Transverse colon (tissue), 4 donors: ENCODE measurements at regions not wholly inside any gene's neighbourhood (a gene's known extent, or its start where the extent isn't known, plus 50 kb on each side); places are given as distances from the start of the nearest gene placed in this dataset.

Source experiments
- DNase-seq: peaks from one replicate; pipeline ENCODE4 v3.0.0-alpha.2; 2019
- H3K27ac ChIP-seq, 4 donors: fragments of 200-600 bp; sonication (generic); 2 replicates each; pipeline ENCODE4 v1.5.1; 2016 to 2018; ENCODE audit warnings: inconsistent platforms in 4 of 4
- H3K27me3 ChIP-seq: fragments of 200-600 bp; sonication (generic); 2 replicates; pipeline ENCODE4 v1.5.1; 2017; ENCODE audit warnings: inconsistent platforms
- H3K36me3 ChIP-seq, 4 donors: fragments of 200-600 bp; sonication (generic); 2 replicates each; pipeline ENCODE4 v1.5.1; 2017 to 2019; ENCODE audit warnings: inconsistent platforms in 4 of 4
- H3K4me1 ChIP-seq, 4 donors: fragments of 200-600 bp; sonication (generic); 2 replicates each; pipeline ENCODE4 v1.5.1; 2017 to 2020; ENCODE audit warnings: inconsistent platforms in 4 of 4
- H3K4me3 ChIP-seq, 4 donors: fragments of 200-600 bp; sonication (generic); 1 replicate in 1 of 4; 2 replicates in 3 of 4; pipeline versions ENCODE4 v1.5.1 to v1.6.1; 2017 to 2019; ENCODE audit warnings: inconsistent platforms in 4 of 4
- H3K9me3 ChIP-seq, 2 donors: fragments of 200-600 bp; sonication (generic); 2 replicates each; pipeline ENCODE4 v1.5.1; 2017 to 2019; ENCODE audit warnings: inconsistent platforms in 2 of 2
- EP300 ChIP-seq: sonication (generic); formaldehyde crosslinking; IDR thresholded peaks from one replicate; pipeline ENCODE4 v1.6.1; 2017; ENCODE audit warnings: antibody characterized with exemption, low read depth
- POLR2A ChIP-seq: fragments of 450-650 bp; IDR thresholded peaks from one replicate; pipeline ENCODE4 v1.6.1; 2016; ENCODE audit warnings: antibody characterized with exemption, mild to moderate bottlenecking, moderate library complexity
- POLR2AphosphoS5 ChIP-seq, 3 donors: sonication (generic); formaldehyde crosslinking; IDR thresholded peaks; one replicate each; pipeline ENCODE4 v1.6.1; 2016; ENCODE audit warnings: antibody characterized with exemption in 3 of 3
- WGBS, 2 donors: methylation state at CpG; one replicate each; pipeline ENCODE4 v1.1.5; 2018; ENCODE audit warnings: low coverage in 1 of 2; 5-methylcytosine and 5-hydroxymethylcytosine counted together
- in situ Hi-C, 4 donors: fragments of 200-750 bp; cut with MboI; loops; one replicate each; pipeline versions ENCODE4 v1.15.0 to v1.15.1; 2017; ENCODE audit warnings: low sequenced_read_pairs in 3 of 4, low pct_ligation_motif_present in 1 of 4, low pct_unique_long_range_greater_than_20kb in 1 of 4
- intact Hi-C: fragments of 100-400 bp; cut with DNase I; formaldehyde crosslinking; loops from one replicate; pipeline ENCODE4 v1.15.1; 2023; ENCODE audit warnings: low total_unique reads
- TF ChIP-seq, protein P1 (sequence below), 5 experiments: fragments of 200-600 bp in 3 of 5; fragments of 450-650 bp in 2 of 5; sonication (generic) in 3 of 5; IDR thresholded peaks; 1 replicate in 2 of 5; 2 replicates in 3 of 5; pipeline ENCODE4 v1.5.1; 2016 to 2017; ENCODE audit warnings: antibody characterized with exemption in 5 of 5, inconsistent platforms in 3 of 5, mild to moderate bottlenecking in 2 of 5, moderate library complexity in 1 of 5

- Histone ChIP-seq H3K4me3 (no peak overlapping the region), H3K27ac (no peak overlapping the region), H3K9me3 (no peaks in the 10 kb centered on the region), H3K36me3 (no peaks in the 10 kb centered on the region), H3K27me3 (no peaks in the 10 kb centered on the region), H3K4me1 (no peaks in the 10 kb centered on the region)
- intact Hi-C loops (no loop called here), in situ Hi-C loops (loop anchor here in 1 of 4 donors (10.0 kb wide), 1 partner anchor 194 kb away; no protein-coding TSS in a partner anchor)
- TF ChIP-seq, protein P1, sequence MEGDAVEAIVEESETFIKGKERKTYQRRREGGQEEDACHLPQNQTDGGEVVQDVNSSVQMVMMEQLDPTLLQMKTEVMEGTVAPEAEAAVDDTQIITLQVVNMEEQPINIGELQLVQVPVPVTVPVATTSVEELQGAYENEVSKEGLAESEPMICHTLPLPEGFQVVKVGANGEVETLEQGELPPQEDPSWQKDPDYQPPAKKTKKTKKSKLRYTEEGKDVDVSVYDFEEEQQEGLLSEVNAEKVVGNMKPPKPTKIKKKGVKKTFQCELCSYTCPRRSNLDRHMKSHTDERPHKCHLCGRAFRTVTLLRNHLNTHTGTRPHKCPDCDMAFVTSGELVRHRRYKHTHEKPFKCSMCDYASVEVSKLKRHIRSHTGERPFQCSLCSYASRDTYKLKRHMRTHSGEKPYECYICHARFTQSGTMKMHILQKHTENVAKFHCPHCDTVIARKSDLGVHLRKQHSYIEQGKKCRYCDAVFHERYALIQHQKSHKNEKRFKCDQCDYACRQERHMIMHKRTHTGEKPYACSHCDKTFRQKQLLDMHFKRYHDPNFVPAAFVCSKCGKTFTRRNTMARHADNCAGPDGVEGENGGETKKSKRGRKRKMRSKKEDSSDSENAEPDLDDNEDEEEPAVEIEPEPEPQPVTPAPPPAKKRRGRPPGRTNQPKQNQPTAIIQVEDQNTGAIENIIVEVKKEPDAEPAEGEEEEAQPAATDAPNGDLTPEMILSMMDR (IDR thresholded peaks at IDR 0.05) = no peak
- TF ChIP-seq POLR2AphosphoS5 (IDR thresholded peaks at IDR 0.05) (no peak), EP300 (no peak), POLR2A (no peak)
- WGBS, 2 donors = 54 to 64% methylated on average over 5 to 6 of the region's 6 CpGs
- no peak for DNase-seq
These were observed 322.5 kb downstream of the LPIN1 start for GRCh38 chr2:12068796-12069538.

DNA sequence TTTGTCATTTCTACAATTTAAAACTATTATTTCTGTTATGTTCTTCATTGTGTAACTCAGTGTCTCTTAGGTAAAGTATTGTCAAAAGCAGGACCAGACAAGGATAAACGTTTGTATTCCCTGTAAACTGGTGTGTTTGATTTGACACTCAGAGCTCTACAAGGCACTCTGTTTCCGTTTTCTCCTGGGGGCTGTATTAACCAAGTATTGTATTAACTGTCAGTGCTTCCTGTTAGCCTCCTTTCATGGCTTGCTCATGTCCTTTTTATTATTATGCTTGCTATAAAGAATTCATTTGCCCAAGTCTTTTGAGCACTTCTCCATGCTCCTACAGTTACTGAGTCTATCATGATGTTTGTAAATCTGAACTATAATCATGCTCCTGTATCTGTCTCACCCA, 323.7 kb downstream of the LPIN1 start:
- in situ Hi-C loops = no loop called here
- H3K36me3 ChIP-seq = no peaks in the 10 kb centered on the region
- no peak for DNase-seq
- H3K27ac ChIP-seq = no peak overlapping the region
- no peaks in the 10 kb centered on the region for H3K4me1 ChIP-seq
- no peak for TF ChIP-seq EP300
- no peaks in the 10 kb centered on the region for H3K9me3 ChIP-seq
- no peaks in the 10 kb centered on the region for H3K27me3 ChIP-seq
- 41 to 61% methylated on average over 2 of the region's 2 CpGs for WGBS, 2 donors
- intact Hi-C loops = no loop called here
- H3K4me3 ChIP-seq = no peak overlapping the region

DNA sequence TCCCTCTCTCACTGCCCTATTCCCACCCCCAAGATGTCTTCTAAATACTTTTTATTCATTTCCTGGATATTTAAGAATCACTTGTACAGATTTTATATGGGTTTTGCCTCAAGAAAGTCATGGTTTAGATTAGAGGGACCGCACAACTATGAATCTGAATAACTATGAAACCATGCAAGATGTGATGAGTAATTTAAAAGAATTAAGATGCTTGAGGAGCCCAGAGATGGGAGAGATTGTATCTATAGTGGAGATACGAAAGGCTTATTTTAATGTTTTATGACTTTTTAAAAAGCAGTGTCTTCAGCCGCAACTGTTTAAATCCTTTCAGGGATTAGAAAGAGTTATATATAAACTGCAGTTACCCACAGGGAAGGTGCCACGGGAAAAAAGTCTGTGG, 324.1 kb downstream of the LPIN1 start:
- H3K9me3 ChIP-seq = no peaks in the 10 kb centered on the region
- no peaks in the 10 kb centered on the region for H3K4me1 ChIP-seq
- TF ChIP-seq, protein P1 (IDR thresholded peaks at IDR 0.05) = no peak
- no peak for TF ChIP-seq EP300
- no peak for TF ChIP-seq POLR2AphosphoS5 (IDR thresholded peaks at IDR 0.05)
- no peak for TF ChIP-seq POLR2A
- WGBS, 2 donors = 74 to 83% methylated on average over 4 of the region's 4 CpGs
- in situ Hi-C loops (no loop called here), intact Hi-C loops (no loop called here)
- DNase-seq = no peak
- H3K27ac ChIP-seq = no peak overlapping the region
- H3K4me3 ChIP-seq = no peak overlapping the region
- no peaks in the 10 kb centered on the region for H3K27me3 ChIP-seq
- H3K36me3 ChIP-seq = no peaks in the 10 kb centered on the region

- no peaks in the 10 kb centered on the region for H3K36me3 ChIP-seq
- no peak for DNase-seq
- no peaks in the 10 kb centered on the region for H3K9me3 ChIP-seq
- in situ Hi-C loops (no loop called here), intact Hi-C loops (no loop called here)
- H3K4me1 ChIP-seq = no peaks in the 10 kb centered on the region
- H3K27me3 ChIP-seq = no peaks in the 10 kb centered on the region
- no peak overlapping the region for H3K4me3 ChIP-seq
- TF ChIP-seq, protein P1 (IDR thresholded peaks at IDR 0.05) = no peak
- no peak for TF ChIP-seq EP300
- TF ChIP-seq POLR2A = no peak
- no peak for TF ChIP-seq POLR2AphosphoS5 (IDR thresholded peaks at IDR 0.05)
- H3K27ac ChIP-seq = no peak overlapping the region
These were observed 324.9 kb downstream of the LPIN1 start for GRCh38 chr2:12071318-12071717.
